ENCODE measurements at regions not wholly inside any gene's neighbourhood (a gene's known extent, or its start where the extent isn't known, plus 50 kb on each side); places are given as distances from the start of the nearest gene placed in this dataset.

DNA sequence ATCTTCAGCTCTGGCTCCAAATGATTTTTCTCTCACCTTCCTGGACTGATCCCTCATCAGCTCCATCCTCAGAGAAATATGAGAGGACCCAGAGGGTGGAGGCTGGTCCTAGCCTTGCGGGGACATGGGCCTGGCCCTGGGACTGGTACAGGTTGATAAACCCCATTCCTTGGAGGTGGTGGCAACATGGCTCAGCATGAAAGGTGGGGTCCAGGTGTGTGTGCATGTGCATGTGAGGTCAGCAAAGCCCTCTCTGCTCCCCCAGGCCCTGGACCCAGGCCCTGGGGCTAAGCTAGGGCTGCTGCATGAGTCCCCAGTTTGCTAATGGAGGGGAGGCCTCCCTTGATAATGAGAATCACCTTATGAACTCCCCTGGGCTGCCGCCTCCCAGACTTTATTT, 363.1 kb downstream of the MATN1 start:
- TF ChIP-seq, protein P1, sequence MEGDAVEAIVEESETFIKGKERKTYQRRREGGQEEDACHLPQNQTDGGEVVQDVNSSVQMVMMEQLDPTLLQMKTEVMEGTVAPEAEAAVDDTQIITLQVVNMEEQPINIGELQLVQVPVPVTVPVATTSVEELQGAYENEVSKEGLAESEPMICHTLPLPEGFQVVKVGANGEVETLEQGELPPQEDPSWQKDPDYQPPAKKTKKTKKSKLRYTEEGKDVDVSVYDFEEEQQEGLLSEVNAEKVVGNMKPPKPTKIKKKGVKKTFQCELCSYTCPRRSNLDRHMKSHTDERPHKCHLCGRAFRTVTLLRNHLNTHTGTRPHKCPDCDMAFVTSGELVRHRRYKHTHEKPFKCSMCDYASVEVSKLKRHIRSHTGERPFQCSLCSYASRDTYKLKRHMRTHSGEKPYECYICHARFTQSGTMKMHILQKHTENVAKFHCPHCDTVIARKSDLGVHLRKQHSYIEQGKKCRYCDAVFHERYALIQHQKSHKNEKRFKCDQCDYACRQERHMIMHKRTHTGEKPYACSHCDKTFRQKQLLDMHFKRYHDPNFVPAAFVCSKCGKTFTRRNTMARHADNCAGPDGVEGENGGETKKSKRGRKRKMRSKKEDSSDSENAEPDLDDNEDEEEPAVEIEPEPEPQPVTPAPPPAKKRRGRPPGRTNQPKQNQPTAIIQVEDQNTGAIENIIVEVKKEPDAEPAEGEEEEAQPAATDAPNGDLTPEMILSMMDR (IDR thresholded peaks at IDR 0.05): no peak
- TF ChIP-seq, protein P2, sequence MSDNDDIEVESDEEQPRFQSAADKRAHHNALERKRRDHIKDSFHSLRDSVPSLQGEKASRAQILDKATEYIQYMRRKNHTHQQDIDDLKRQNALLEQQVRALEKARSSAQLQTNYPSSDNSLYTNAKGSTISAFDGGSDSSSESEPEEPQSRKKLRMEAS (IDR thresholded peaks at IDR 0.05): no peak
- TF ChIP-seq, protein P3, sequence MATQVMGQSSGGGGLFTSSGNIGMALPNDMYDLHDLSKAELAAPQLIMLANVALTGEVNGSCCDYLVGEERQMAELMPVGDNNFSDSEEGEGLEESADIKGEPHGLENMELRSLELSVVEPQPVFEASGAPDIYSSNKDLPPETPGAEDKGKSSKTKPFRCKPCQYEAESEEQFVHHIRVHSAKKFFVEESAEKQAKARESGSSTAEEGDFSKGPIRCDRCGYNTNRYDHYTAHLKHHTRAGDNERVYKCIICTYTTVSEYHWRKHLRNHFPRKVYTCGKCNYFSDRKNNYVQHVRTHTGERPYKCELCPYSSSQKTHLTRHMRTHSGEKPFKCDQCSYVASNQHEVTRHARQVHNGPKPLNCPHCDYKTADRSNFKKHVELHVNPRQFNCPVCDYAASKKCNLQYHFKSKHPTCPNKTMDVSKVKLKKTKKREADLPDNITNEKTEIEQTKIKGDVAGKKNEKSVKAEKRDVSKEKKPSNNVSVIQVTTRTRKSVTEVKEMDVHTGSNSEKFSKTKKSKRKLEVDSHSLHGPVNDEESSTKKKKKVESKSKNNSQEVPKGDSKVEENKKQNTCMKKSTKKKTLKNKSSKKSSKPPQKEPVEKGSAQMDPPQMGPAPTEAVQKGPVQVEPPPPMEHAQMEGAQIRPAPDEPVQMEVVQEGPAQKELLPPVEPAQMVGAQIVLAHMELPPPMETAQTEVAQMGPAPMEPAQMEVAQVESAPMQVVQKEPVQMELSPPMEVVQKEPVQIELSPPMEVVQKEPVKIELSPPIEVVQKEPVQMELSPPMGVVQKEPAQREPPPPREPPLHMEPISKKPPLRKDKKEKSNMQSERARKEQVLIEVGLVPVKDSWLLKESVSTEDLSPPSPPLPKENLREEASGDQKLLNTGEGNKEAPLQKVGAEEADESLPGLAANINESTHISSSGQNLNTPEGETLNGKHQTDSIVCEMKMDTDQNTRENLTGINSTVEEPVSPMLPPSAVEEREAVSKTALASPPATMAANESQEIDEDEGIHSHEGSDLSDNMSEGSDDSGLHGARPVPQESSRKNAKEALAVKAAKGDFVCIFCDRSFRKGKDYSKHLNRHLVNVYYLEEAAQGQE (IDR thresholded peaks at IDR 0.05): no peak
- no peak for TF ChIP-seq PHF8 (IDR thresholded peaks at IDR 0.05; ENCODE audit: borderline replicate concordance, low read depth)
- no peak for TF ChIP-seq POLR2A (IDR thresholded peaks at IDR 0.05; ENCODE audit: low read length)
- no peak for TF ChIP-seq MAFK (IDR thresholded peaks at IDR 0.05; ENCODE audit: partially characterized antibody)
- no peak for TF ChIP-seq NPAS2 (CRISPR knock-in tag; IDR thresholded peaks at IDR 0.05; ENCODE audit: borderline replicate concordance)
